ENCODE measurements at regions not wholly inside any gene's neighbourhood (a gene's known extent, or its start where the extent isn't known, plus 50 kb on each side); places are given as distances from the start of the nearest gene placed in this dataset.
"Not testable (repeated sequence)": the region's sequence is repeated elsewhere in the genome, so short reads cannot be mapped to it uniquely, and the experiment has no call there.

GRCh38 chr2:236895497-236895896 lies 190.2 kb upstream of the COPS8 start:
- no peak for DNase-seq (ENCODE audit: low spot score)

GRCh38 chr2:236896688-236897087 lies 189.0 kb upstream of the COPS8 start:
- DNase-seq (ENCODE audit: low spot score) = peak; percentile 83

GRCh38 chr2:236899146-236899545 lies 186.5 kb upstream of the COPS8 start:
- DNase-seq (ENCODE audit: low spot score) = no peak

- DNase-seq (ENCODE audit: low spot score) = no peak
Observed at GRCh38 chr2:236899950-236900640, 185.6 kb upstream of the COPS8 start.

- no peak for DNase-seq (ENCODE audit: low spot score)
Observed at GRCh38 chr2:236901956-236902355, 183.7 kb upstream of the COPS8 start.

- peak; percentile 47 for DNase-seq (ENCODE audit: low spot score)
Observed at GRCh38 chr2:236903978-236904377, 181.7 kb upstream of the COPS8 start.

GRCh38 chr2:236904389-236905263 lies 181.1 kb upstream of the COPS8 start:
- no peak for DNase-seq (ENCODE audit: low spot score)

- peak; percentile 45 for DNase-seq (ENCODE audit: low spot score)
Observed at GRCh38 chr2:236905976-236906375, 179.7 kb upstream of the COPS8 start.

- no peak for DNase-seq (ENCODE audit: low spot score)
Observed at GRCh38 chr2:236908439-236909192, 177.1 kb upstream of the COPS8 start.

- no peak for DNase-seq (ENCODE audit: low spot score)
Observed at GRCh38 chr2:236909193-236909504, 176.5 kb upstream of the COPS8 start.

- DNase-seq (ENCODE audit: low spot score) = no peak
Observed at GRCh38 chr2:236909802-236910201, 175.9 kb upstream of the COPS8 start.

GRCh38 chr2:236910781-236911495 lies 174.8 kb upstream of the COPS8 start:
- DNase-seq (ENCODE audit: low spot score) = no peak

GRCh38 chr2:236912326-236913120 lies 173.2 kb upstream of the COPS8 start:
- DNase-seq (ENCODE audit: low spot score) = no peak

GRCh38 chr2:236915186-236915585 lies 170.5 kb upstream of the COPS8 start:
- DNase-seq (ENCODE audit: low spot score) = no peak

- no peak for DNase-seq (ENCODE audit: low spot score)
Observed at GRCh38 chr2:236915726-236916125, 170.0 kb upstream of the COPS8 start.

- DNase-seq (ENCODE audit: low spot score) = no peak
Observed at GRCh38 chr2:236916181-236916580, 169.5 kb upstream of the COPS8 start.

GRCh38 chr2:236916651-236917050 lies 169.0 kb upstream of the COPS8 start:
- no peak for DNase-seq (ENCODE audit: low spot score)

GRCh38 chr2:236917164-236917563 lies 168.5 kb upstream of the COPS8 start:
- DNase-seq (ENCODE audit: low spot score) = no peak

GRCh38 chr2:236918545-236918944 lies 167.1 kb upstream of the COPS8 start:
- DNase-seq (ENCODE audit: low spot score) = peak; percentile 58

- DNase-seq (ENCODE audit: low spot score) = no peak
Observed at GRCh38 chr2:236919209-236919608, 166.5 kb upstream of the COPS8 start.

GRCh38 chr2:236919801-236920379 lies 165.8 kb upstream of the COPS8 start:
- not testable (repeated sequence) for DNase-seq (ENCODE audit: low spot score)

All from umbilical cord (tissue), 1 donor.